Spleen (tissue), 11 donors: ENCODE measurements at regions not wholly inside any gene's neighbourhood (a gene's known extent, or its start where the extent isn't known, plus 50 kb on each side); places are given as distances from the start of the nearest gene placed in this dataset.

Experiments
- DNase-seq: peaks from one replicate; pipeline ENCODE4 v3.0.0-alpha.2; 2020
- H3K27ac ChIP-seq, 8 donors: fragments of 200-600 bp; sonication (generic) in 7 of 8; 1 replicate in 4 of 8; 2 replicates in 4 of 8; pipeline versions ENCODE4 v1.5.0 to v1.8.0; 2016 to 2021; ENCODE audit warnings: inconsistent platforms in 4 of 8, mild to moderate bottlenecking in 4 of 8, moderate library complexity in 1 of 8
- H3K27me3 ChIP-seq, 7 donors: fragments of 200-600 bp; sonication (generic) in 6 of 7; replicated peaks in 1 of 7; 1 replicate in 4 of 7; 2 replicates in 3 of 7; pipeline versions ENCODE4 v1.5.0 to v1.8.0; 2016 to 2021; ENCODE audit warnings: inconsistent platforms in 3 of 7, mild to moderate bottlenecking in 1 of 7
- H3K36me3 ChIP-seq, 6 donors: fragments of 200-600 bp; sonication (generic) in 5 of 6; 1 replicate in 4 of 6; 2 replicates in 2 of 6; pipeline versions ENCODE4 v1.5.0 to v1.8.0; 2016 to 2021; ENCODE audit warnings: inconsistent platforms in 2 of 6
- H3K4me1 ChIP-seq, 6 donors: fragments of 200-600 bp; sonication (generic) in 5 of 6; 1 replicate in 3 of 6; 2 replicates in 3 of 6; pipeline versions ENCODE4 v1.5.0 to v1.8.0; 2016 to 2021; ENCODE audit warnings: inconsistent platforms in 3 of 6
- H3K4me3 ChIP-seq, 8 donors: fragments of 200-600 bp; sonication (generic) in 7 of 8; 1 replicate in 4 of 8; 2 replicates in 4 of 8; pipeline versions ENCODE4 v1.5.0 to v1.8.0; 2016 to 2021; ENCODE audit warnings: inconsistent platforms in 4 of 8, mild to moderate bottlenecking in 4 of 8, moderate library complexity in 2 of 8
- H3K9me3 ChIP-seq, 8 donors: fragments of 200-600 bp; sonication (generic) in 7 of 8; 1 replicate in 4 of 8; 2 replicates in 4 of 8; pipeline versions ENCODE4 v1.5.0 to v1.8.0; 2016 to 2021; ENCODE audit warnings: inconsistent platforms in 4 of 8
- CTCF ChIP-seq, 11 experiments: fragments of 200-600 bp in 7 of 11; fragments of 450-650 bp in 4 of 11; sonication (generic) in 4 of 11; IDR thresholded peaks in 8 of 11; conservative IDR thresholded peaks in 3 of 11; 1 replicate in 7 of 11; 2 replicates in 4 of 11; pipeline versions ENCODE4 v1.4.0 to v1.8.0; 2016 to 2021; ENCODE audit warnings: antibody characterized with exemption in 11 of 11, inconsistent platforms in 4 of 11, mild to moderate bottlenecking in 1 of 11
- POLR2A ChIP-seq, 3 donors: fragments of 450-650 bp; IDR thresholded peaks; one replicate each; pipeline ENCODE4 v1.5.1; 2017; ENCODE audit warnings: antibody characterized with exemption in 3 of 3, mild to moderate bottlenecking in 1 of 3
- POLR2AphosphoS5 ChIP-seq, 3 donors: sonication (generic); formaldehyde crosslinking; IDR thresholded peaks; one replicate each; pipeline ENCODE4 v1.5.1; 2017; ENCODE audit warnings: antibody characterized with exemption in 3 of 3
- WGBS, 5 donors: extraction: QIAGEN DNeasy Blood & Tissue Kit in 3 of 5; methylation state at CpG; one replicate each; pipeline versions ENCODE4 v1.1.5 to v1.1.7; 2013 to 2018; 5-methylcytosine and 5-hydroxymethylcytosine counted together
- intact Hi-C: fragments of 100-400 bp; cut with DNase I; formaldehyde crosslinking; loops from one replicate; pipeline ENCODE4 v1.15.0; 2023; ENCODE audit warnings: low total_unique reads
- donor health status: healthy with polysubstance abuse.
- donor health status: DM: no; HTN: no; CAD: no; lungs with moderate emphysema.
- donor health status: DM: no; HTN: no; CAD: no.
- donor health status: Bipolar disorder and iron deficiency.
- donor health status: healthy.
- donor health status: DM: no; HTN: no; CAD: no.
- donor health status: DM: yes; HTN: yes; CAD: no.

- Histone ChIP-seq H3K9me3 (no peaks in the 10 kb centered on the region), H3K4me3 (no peak overlapping the region), H3K27ac (peak overlapping the region; percentile 37 to 77 (median 60)), H3K27me3 (no peaks in the 10 kb centered on the region), H3K4me1 (peaks cover 0 to 12% (median 0%) of the 10 kb centered on the region in 6 donors), H3K36me3 (no peaks in the 10 kb centered on the region)
- intact Hi-C loops, result no loop called here
- TF ChIP-seq POLR2A (IDR thresholded peaks at IDR 0.05) (no peak), POLR2AphosphoS5 (IDR thresholded peaks at IDR 0.05) (no peak), CTCF (IDR thresholded peaks at IDR 0.05 in 8 of 11, conservative IDR thresholded peaks at IDR 0.05 in 3 of 11) (no peak)
- WGBS, 5 donors, result 21 to 28% (median 25%) methylated on average over 6 of the region's 6 CpGs
- no peak for DNase-seq
These were observed 139.6 kb upstream of the NETO1 start for GRCh38 chr18:73007195-73007914.

GRCh38 chr18:73006331-73006730 lies 138.5 kb upstream of the NETO1 start:
- Histone ChIP-seq H3K36me3 (no peaks in the 10 kb centered on the region), H3K4me3 (no peak overlapping the region), H3K27me3 (no peaks in the 10 kb centered on the region), H3K27ac (no peak overlapping the region), H3K4me1 (peaks cover 0 to 12% (median 0%) of the 10 kb centered on the region in 6 donors), H3K9me3 (no peaks in the 10 kb centered on the region)
- intact Hi-C loops, result no loop called here
- TF ChIP-seq CTCF (IDR thresholded peaks at IDR 0.05 in 8 of 11, conservative IDR thresholded peaks at IDR 0.05 in 3 of 11) (no peak), POLR2A (IDR thresholded peaks at IDR 0.05) (no peak), POLR2AphosphoS5 (IDR thresholded peaks at IDR 0.05) (no peak)
- no peak for DNase-seq
- 54 to 79% (median 63%) methylated on average over 3 of the region's 3 CpGs for WGBS, 5 donors

- Histone ChIP-seq H3K36me3 (no peaks in the 10 kb centered on the region), H3K4me3 (no peak overlapping the region), H3K27me3 (no peaks in the 10 kb centered on the region), H3K9me3 (no peaks in the 10 kb centered on the region), H3K27ac (no peak overlapping the region), H3K4me1 (peaks cover 0 to 12% (median 0%) of the 10 kb centered on the region in 6 donors)
- no peak for DNase-seq
- TF ChIP-seq POLR2A (IDR thresholded peaks at IDR 0.05) (no peak), POLR2AphosphoS5 (IDR thresholded peaks at IDR 0.05) (no peak), CTCF (IDR thresholded peaks at IDR 0.05 in 8 of 11, conservative IDR thresholded peaks at IDR 0.05 in 3 of 11) (no peak)
- intact Hi-C loops, result no loop called here
- 86 to 97% (median 94%) methylated on average over 2 of the region's 2 CpGs for WGBS, 5 donors
These were observed 136.5 kb upstream of the NETO1 start for GRCh38 chr18:73004260-73004659.

GRCh38 chr18:72999971-73000607 lies 132.3 kb upstream of the NETO1 start:
- Histone ChIP-seq H3K9me3 (peaks cover 0 to 7% (median 0%) of the 10 kb centered on the region in 8 donors), H3K27me3 (no peaks in the 10 kb centered on the region), H3K4me3 (no peak overlapping the region), H3K27ac (no peak overlapping the region), H3K36me3 (no peaks in the 10 kb centered on the region), H3K4me1 (no peaks in the 10 kb centered on the region)
- no peak for DNase-seq
- TF ChIP-seq POLR2AphosphoS5 (IDR thresholded peaks at IDR 0.05) (no peak), POLR2A (IDR thresholded peaks at IDR 0.05) (no peak), CTCF (IDR thresholded peaks at IDR 0.05 in 8 of 11, conservative IDR thresholded peaks at IDR 0.05 in 3 of 11) (no peak)
- intact Hi-C loops, result no loop called here
